H1 (cell line): ENCODE measurements at regions not wholly inside any gene's neighbourhood (a gene's known extent, or its start where the extent isn't known, plus 50 kb on each side); places are given as distances from the start of the nearest gene placed in this dataset.

Experiments
- CTCF ChIA-PET: fragments of 300-600 bp; sonication (Branson Sonifier 250); formaldehyde crosslinking; loops from one replicate; lab custom pipeline; 2021; ENCODE audit not compliant: partially characterized antibody; lab: Charles Lee
- POLR2A ChIA-PET: fragments of 300-600 bp; sonication (Branson Sonifier 250); formaldehyde crosslinking; loops from one replicate; lab custom pipeline; 2021; ENCODE audit warnings: inconsistent platforms; ENCODE audit not compliant: partially characterized antibody; lab: Charles Lee
- DNase-seq, 2 experiments: peaks; one replicate each; pipeline versions ENCODE4 v3.0.0 to v3.0.0-alpha.2; 2010 to 2022; ENCODE audit warnings: low spot score in 2 of 2, low read depth in 1 of 2, mixed read lengths in 1 of 2
- FAIRE-seq: peaks from 2 replicates; lab custom pipeline; 2011; peaks lifted over from hg19 to GRCh38; lab: Jason Lieb, UNC
- H2AFZ ChIP-seq: 2 replicates; pipeline ENCODE4 v1.8.1; 2012; ENCODE audit warnings: low read length, inconsistent platforms
- H2AK5ac ChIP-seq: 2 replicates; pipeline ENCODE4 v1.6.1; 2013; ENCODE audit warnings: low read depth, low read length
- H2BK120ac ChIP-seq: replicated peaks from 2 replicates; pipeline ENCODE3; 2013; ENCODE audit warnings: low read depth, low read length, inconsistent platforms
- H2BK12ac ChIP-seq: 2 replicates; pipeline ENCODE4 v1.6.1; 2013; ENCODE audit warnings: low read depth, low read length
- H2BK15ac ChIP-seq: 2 replicates; pipeline ENCODE4 v1.6.1; 2013; ENCODE audit warnings: low read length
- H2BK20ac ChIP-seq: 2 replicates; pipeline ENCODE4 v1.6.1; 2013; ENCODE audit warnings: low read length
- H2BK5ac ChIP-seq: 2 replicates; pipeline ENCODE4 v1.6.1; 2013; ENCODE audit warnings: low read depth, low read length
- H3K14ac ChIP-seq: 2 replicates; pipeline ENCODE4 v1.6.1; 2013; ENCODE audit warnings: inconsistent platforms; ENCODE audit not compliant: insufficient read length
- H3K18ac ChIP-seq: 2 replicates; pipeline ENCODE4 v1.6.1; 2013; ENCODE audit warnings: low read length; ENCODE audit errors: extremely low read depth
- H3K23ac ChIP-seq: 2 replicates; pipeline ENCODE4 v1.6.1; 2013; ENCODE audit warnings: inconsistent platforms; ENCODE audit not compliant: insufficient read length
- H3K23me2 ChIP-seq: 2 replicates; pipeline ENCODE4 v1.6.1; 2013; ENCODE audit warnings: low read depth, low read length
- H3K27ac ChIP-seq: 2 replicates; pipeline ENCODE4 v1.6.1; 2011; ENCODE audit warnings: low read depth, low read length, inconsistent platforms
- H3K27me3 ChIP-seq, 4 experiments: replicated peaks in 1 of 4; 1 replicate in 1 of 4; 2 replicates in 3 of 4; pipeline versions ENCODE4 v1.6.1 to v1.8.1; 2011 to 2013; ENCODE audit warnings: low read length in 3 of 4, mild to moderate bottlenecking in 3 of 4, inconsistent platforms in 2 of 4, mixed read lengths in 2 of 4, moderate library complexity in 1 of 4; ENCODE audit not compliant: control insufficient read depth in 3 of 4, insufficient read depth in 3 of 4; ENCODE audit errors: extremely low read depth in 1 of 4
- H3K36me3 ChIP-seq, 4 experiments: 2 replicates each; pipeline versions ENCODE4 v1.6.1 to v1.8.1; 2011 to 2013; ENCODE audit warnings: mild to moderate bottlenecking in 4 of 4, low read length in 3 of 4, moderate library complexity in 2 of 4, control low read depth in 1 of 4, inconsistent platforms in 1 of 4; ENCODE audit not compliant: insufficient read depth in 4 of 4, control insufficient read depth in 2 of 4
- H3K4ac ChIP-seq: replicated peaks from 2 replicates; pipeline ENCODE3; 2013; ENCODE audit warnings: low read length, low read depth, mixed read lengths, inconsistent platforms; ENCODE audit not compliant: insufficient read length
- H3K4me1 ChIP-seq, 4 experiments: replicated peaks in 1 of 4; 1 replicate in 1 of 4; 2 replicates in 3 of 4; pipeline versions ENCODE4 v1.6.1 to v1.8.1; 2011 to 2013; ENCODE audit warnings: low read length in 3 of 4, inconsistent platforms in 2 of 4, mixed read lengths in 1 of 4; ENCODE audit not compliant: insufficient read depth in 4 of 4, control insufficient read depth in 3 of 4
- H3K4me2 ChIP-seq, 2 experiments: 2 replicates each; pipeline versions ENCODE4 v1.6.1 to v1.8.1; 2011 to 2013; ENCODE audit warnings: low read depth in 2 of 2, low read length in 2 of 2, control low read depth in 1 of 2, inconsistent platforms in 1 of 2, mild to moderate bottlenecking in 1 of 2; ENCODE audit not compliant: insufficient read depth in 1 of 2
- H3K4me3 ChIP-seq, 4 experiments: fragments of 200-600, 300-600 bp in 1 of 4; sonication (generic), shearing (Covaris generic), sonication (Bioruptor Twin) in 1 of 4; 2 replicates each; pipeline versions ENCODE4 v1.5.1 to v1.8.1; 2011 to 2016; ENCODE audit warnings: low read length in 4 of 4, low read depth in 3 of 4, control low read depth in 2 of 4, inconsistent platforms in 2 of 4, mild to moderate bottlenecking in 2 of 4, mixed read lengths in 1 of 4, moderate library complexity in 1 of 4; ENCODE audit not compliant: insufficient read depth in 2 of 4; ENCODE audit errors: extremely low read depth in 1 of 4
- H3K56ac ChIP-seq: replicated peaks from 2 replicates; pipeline ENCODE3; 2013; ENCODE audit warnings: low read depth, mild to moderate bottlenecking, mixed read lengths, low read length, inconsistent platforms; ENCODE audit not compliant: insufficient read length
- H3K79me1 ChIP-seq: 2 replicates; pipeline ENCODE4 v1.6.1; 2013; ENCODE audit warnings: low read depth, low read length, control low read depth
- H3K79me2 ChIP-seq, 2 experiments: 2 replicates each; pipeline versions ENCODE4 v1.6.1 to v1.8.1; 2012 to 2013; ENCODE audit warnings: low read length in 2 of 2, mild to moderate bottlenecking in 2 of 2, inconsistent platforms in 1 of 2; ENCODE audit not compliant: insufficient read depth in 2 of 2, control insufficient read depth in 1 of 2
- H3K9ac ChIP-seq, 4 experiments: replicated peaks in 1 of 4; 1 replicate in 1 of 4; 2 replicates in 3 of 4; pipeline versions ENCODE4 v1.6.1 to v1.8.1; 2011 to 2013; ENCODE audit warnings: low read depth in 3 of 4, low read length in 3 of 4, control low read depth in 2 of 4, mild to moderate bottlenecking in 2 of 4, moderate library complexity in 2 of 4, inconsistent platforms in 1 of 4; ENCODE audit errors: extremely low read depth in 1 of 4
- H3K9me3 ChIP-seq, 2 experiments: 2 replicates each; pipeline versions ENCODE4 v1.6.1 to v1.8.1; 2012 to 2013; ENCODE audit warnings: mild to moderate bottlenecking in 2 of 2, moderate library complexity in 2 of 2, control low read depth in 1 of 2, inconsistent platforms in 1 of 2, low read depth in 1 of 2, low read length in 1 of 2, mixed read lengths in 1 of 2; ENCODE audit not compliant: insufficient read depth in 2 of 2
- H4K20me1 ChIP-seq, 2 experiments: replicated peaks in 1 of 2; 2 replicates each; pipeline versions ENCODE3 to v1.8.1; 2011 to 2013; ENCODE audit warnings: inconsistent platforms in 2 of 2, low read length in 2 of 2, mild to moderate bottlenecking in 1 of 2; ENCODE audit not compliant: insufficient read depth in 2 of 2, control insufficient read depth in 1 of 2
- H4K5ac ChIP-seq: 2 replicates; pipeline ENCODE4 v1.6.1; 2013; ENCODE audit warnings: low read length, low read depth, mixed read lengths, inconsistent platforms; ENCODE audit not compliant: insufficient read length
- H4K8ac ChIP-seq: 2 replicates; pipeline ENCODE4 v1.8.0; 2013; ENCODE audit warnings: mild to moderate bottlenecking, moderate library complexity, low read length, inconsistent platforms; ENCODE audit not compliant: insufficient read depth; ENCODE audit errors: extremely low read depth
- H4K91ac ChIP-seq: replicated peaks from 2 replicates; pipeline ENCODE3; 2013; ENCODE audit warnings: low read length, mixed read lengths, inconsistent platforms; ENCODE audit not compliant: insufficient read length
- CHD1 ChIP-seq: IDR thresholded peaks from 2 replicates; pipeline ENCODE4 v1.6.1; 2012; ENCODE audit warnings: low read depth, low read length, improper control_type of control experiment
- CTCF ChIP-seq, 3 experiments: IDR thresholded peaks; 1 replicate in 2 of 3; 2 replicates in 1 of 3; pipeline versions ENCODE4 v1.5.1 to v1.6.1; 2011; ENCODE audit warnings: low read length in 3 of 3, mild to moderate bottlenecking in 3 of 3, inconsistent platforms in 2 of 3, low read depth in 1 of 3, moderate library complexity in 1 of 3; ENCODE audit not compliant: insufficient read depth in 1 of 3; ENCODE audit errors: control extremely low read depth in 1 of 3
- EP300 ChIP-seq, 2 experiments: IDR thresholded peaks; 1 replicate in 1 of 2; 2 replicates in 1 of 2; pipeline ENCODE4 v1.6.1; 2011 to 2012; ENCODE audit warnings: low read depth in 2 of 2, low read length in 2 of 2, mild to moderate bottlenecking in 2 of 2, borderline replicate concordance in 1 of 2, inconsistent platforms in 1 of 2, moderate library complexity in 1 of 2
- HDAC6 ChIP-seq: IDR thresholded peaks from one replicate; pipeline ENCODE4 v1.7.1; 2012; ENCODE audit warnings: low read depth, mild to moderate bottlenecking, inconsistent platforms, low read length, moderate library complexity
- JUN ChIP-seq: IDR thresholded peaks from 2 replicates; pipeline ENCODE4 v1.6.1; 2011; ENCODE audit warnings: low read depth, mild to moderate bottlenecking, improper control_type of control experiment, low read length
- JUND ChIP-seq: IDR thresholded peaks from 2 replicates; pipeline ENCODE4 v1.6.1; 2011; ENCODE audit warnings: mild to moderate bottlenecking, improper control_type of control experiment, low read length
- POU5F1 ChIP-seq: IDR thresholded peaks from 2 replicates; pipeline ENCODE4 v1.6.1; 2011; ENCODE audit warnings: low read depth, mild to moderate bottlenecking, low read length, moderate library complexity
- RBBP5 ChIP-seq: IDR thresholded peaks from 2 replicates; pipeline ENCODE4 v1.7.1; 2012; ENCODE audit warnings: low read depth, mild to moderate bottlenecking, inconsistent platforms, low read length, moderate library complexity, borderline replicate concordance
- WGBS, 2 experiments: shearing (Covaris generic) in 1 of 2; methylation state at CpG; one replicate each; pipeline versions ENCODE4 v1.1.6 to v1.1.7; 2013 to 2015; ENCODE audit warnings: low lambda C conversion rate in 2 of 2, mixed read lengths in 2 of 2, inconsistent platforms in 1 of 2, low coverage in 1 of 2, missing lambda C conversion rate in 1 of 2; ENCODE audit not compliant: insufficient replicate concordance in 2 of 2, insufficient coverage in 1 of 2, insufficient read length in 1 of 2; ENCODE audit errors: extremely low coverage in 1 of 2, missing lambda C conversion rate in 1 of 2; 5-methylcytosine and 5-hydroxymethylcytosine counted together

GRCh38 chr12:25615119-25615518 is 62.0 kb upstream of the LMNTD1 start:
- Histone ChIP-seq H3K23me2 (no peaks in the 10 kb centered on the region; the same call in 1 of the 2 replicates), H3K18ac (no peak overlapping the region), H3K56ac (no peak overlapping the region), H3K36me3 (no peaks in the 10 kb centered on the region), H2BK120ac (no peak overlapping the region), H3K79me1 (no peaks in the 10 kb centered on the region), H4K8ac (no peak overlapping the region), H3K4me2 (no peak overlapping the region), H3K14ac (no peak overlapping the region), H3K4me3 (no peak overlapping the region), H3K9me3 (no peaks in the 10 kb centered on the region), H3K23ac (no peak overlapping the region), H2BK20ac (no peak overlapping the region), H3K4ac (no peak overlapping the region), H2BK15ac (no peak overlapping the region), H3K4me1 (no peaks in the 10 kb centered on the region), H3K27ac (no peak overlapping the region), H2BK5ac (no peak overlapping the region), H2BK12ac (no peak overlapping the region), H4K20me1 (no peaks in the 10 kb centered on the region), H2AFZ (no peak overlapping the region), H2AK5ac (no peak overlapping the region), H4K91ac (no peak overlapping the region), H3K79me2 (no peaks in the 10 kb centered on the region), H3K27me3 (peaks cover 0 to 1% (median 0%) of the 10 kb centered on the region in 4 experiments; a peak in 1 of 7 replicates), H3K9ac (no peak overlapping the region), H4K5ac (no peak overlapping the region)
- 70% methylated on average over 3 of the region's 3 CpGs; no CpG with 5 or more reads in 1 of the 2 experiments for WGBS, 2 experiments
- POLR2A ChIA-PET: no interaction called here
- TF ChIP-seq CHD1 (no peak), JUND (no peak), JUN (no peak), RBBP5 (no peak), POU5F1 (no peak), CTCF (IDR thresholded peaks at IDR 0.05; ENCODE audit: control extremely low read depth in 1 of 3, insufficient read depth in 1 of 3, low read depth in 1 of 3, low read length in 3 of 3) (no peak), HDAC6 (no peak), EP300 (IDR thresholded peaks at IDR 0.05; ENCODE audit: borderline replicate concordance in 1 of 2, low read depth in 2 of 2, low read length in 2 of 2) (no peak)
- DNase-seq: no peak
- CTCF ChIA-PET: no interaction called here
- FAIRE-seq: no peak
